SK-N-SH (cell line): ENCODE measurements at regions not wholly inside any gene's neighbourhood (a gene's known extent, or its start where the extent isn't known, plus 50 kb on each side); places are given as distances from the start of the nearest gene placed in this dataset.
"Not testable (repeated sequence)": the region's sequence is repeated elsewhere in the genome, so short reads cannot be mapped to it uniquely, and the experiment has no call there.

Experiments used
- CTCF ChIA-PET: fragments of 300-600, 350-600 bp; formaldehyde crosslinking; extraction: SDS; loops from one replicate; lab custom pipeline; 2021; lab: Yijun Ruan, JAX
- POLR2A ChIA-PET: fragments of 350-600 bp; sonication (Branson Sonifier 250); formaldehyde crosslinking; extraction: SDS; loops from one replicate; lab custom pipeline; 2020; ENCODE audit warnings: antibody characterized with exemption, inconsistent platforms; lab: Yijun Ruan, JAX
- DNase-seq: peaks from one replicate; pipeline ENCODE4 v3.0.0; 2012
- H2AFZ ChIP-seq: fragments of 200-600 bp; sonication (generic); 2 replicates; pipeline ENCODE4 v1.8.1; 2016; ENCODE audit warnings: antibody characterized with exemption, mild to moderate bottlenecking, low read depth
- H3F3A ChIP-seq: fragments of 200-600 bp; sonication (generic); replicated peaks from 2 replicates; pipeline ENCODE3; 2016; ENCODE audit warnings: antibody characterized with exemption, mild to moderate bottlenecking; ENCODE audit not compliant: insufficient read depth
- H3K27ac ChIP-seq, 2 experiments: fragments of 200-500 bp in 1 of 2; fragments of 200-600 bp in 1 of 2; sonication (Bioruptor generic) in 1 of 2; sonication (generic), shearing (Covaris generic) in 1 of 2; 2 replicates each; pipeline versions ENCODE4 v1.5.1 to v1.6.1; 2014 to 2016; ENCODE audit warnings: low read depth in 2 of 2, inconsistent platforms in 1 of 2, low read length in 1 of 2, mild to moderate bottlenecking in 1 of 2, mixed read lengths in 1 of 2
- H3K27me3 ChIP-seq: fragments of 200-600 bp; sonication (generic), shearing (Covaris generic); 2 replicates; pipeline ENCODE4 v1.6.1; 2016; ENCODE audit warnings: mixed run types; ENCODE audit not compliant: insufficient read depth
- H3K36me3 ChIP-seq, 2 experiments: fragments of 200-500 bp in 1 of 2; fragments of 200-600 bp in 1 of 2; sonication (Bioruptor generic) in 1 of 2; sonication (generic) in 1 of 2; replicated peaks in 1 of 2; 2 replicates each; pipeline versions ENCODE3 to v1.5.1; 2014 to 2016; ENCODE audit warnings: low read length in 1 of 2, mild to moderate bottlenecking in 1 of 2; ENCODE audit not compliant: insufficient read depth in 2 of 2, control insufficient read depth in 1 of 2
- H3K4me1 ChIP-seq, 2 experiments: fragments of 200-500 bp in 1 of 2; fragments of 200-600 bp in 1 of 2; sonication (Bioruptor generic) in 1 of 2; sonication (generic), shearing (Covaris generic) in 1 of 2; 2 replicates each; pipeline versions ENCODE4 v1.5.1 to v1.6.1; 2014 to 2016; ENCODE audit warnings: low read depth in 1 of 2, low read length in 1 of 2, mixed run types in 1 of 2; ENCODE audit not compliant: insufficient read depth in 2 of 2, control insufficient read depth in 1 of 2
- H3K4me2 ChIP-seq: fragments of 200-600 bp; sonication (generic), shearing (Covaris generic); 2 replicates; pipeline ENCODE4 v1.6.1; 2017; ENCODE audit warnings: mixed run types
- H3K4me3 ChIP-seq, 2 experiments: fragments of 200-500 bp in 1 of 2; fragments of 200-600 bp in 1 of 2; sonication (Bioruptor generic) in 1 of 2; sonication (generic), shearing (Covaris generic) in 1 of 2; 2 replicates each; pipeline versions ENCODE4 v1.5.1 to v1.8.1; 2014 to 2016; ENCODE audit warnings: low read depth in 2 of 2, inconsistent platforms in 1 of 2, low read length in 1 of 2, mild to moderate bottlenecking in 1 of 2, mixed read lengths in 1 of 2, moderate library complexity in 1 of 2
- H3K79me2 ChIP-seq: fragments of 200-600 bp; sonication (generic); 2 replicates; pipeline ENCODE4 v1.8.1; 2017; ENCODE audit warnings: mild to moderate bottlenecking; ENCODE audit not compliant: insufficient read depth
- H3K9ac ChIP-seq: fragments of 200-600 bp; sonication (generic); 2 replicates; pipeline ENCODE4 v1.6.1; 2017; ENCODE audit warnings: mixed run types
- H3K9me2 ChIP-seq: fragments of 200-600 bp; sonication (generic); 2 replicates; pipeline ENCODE4 v1.6.1; 2017; ENCODE audit warnings: mixed run types
- H3K9me3 ChIP-seq: fragments of 200-600 bp; sonication (generic); 2 replicates; pipeline ENCODE4 v1.6.1; 2017; ENCODE audit warnings: mixed run types, mild to moderate bottlenecking, moderate library complexity
- H4K20me1 ChIP-seq: fragments of 200-600 bp; sonication (generic); 2 replicates; pipeline ENCODE4 v1.6.1; 2017; ENCODE audit warnings: mild to moderate bottlenecking, mixed run types; ENCODE audit not compliant: insufficient read depth
- CHD2 ChIP-seq: fragments of 150-350 bp; IDR thresholded peaks from 2 replicates; pipeline ENCODE4 v1.6.1; 2018; ENCODE audit warnings: low read length; ENCODE audit not compliant: partially characterized antibody
- ELF1 ChIP-seq: IDR thresholded peaks from 2 replicates; pipeline ENCODE4 v1.4.0; 2012
- FOSL2 ChIP-seq: IDR thresholded peaks from 2 replicates; pipeline ENCODE4 v1.4.0; 2012; ENCODE audit warnings: low read depth, mild to moderate bottlenecking, moderate library complexity, borderline replicate concordance
- NRF1 ChIP-seq: IDR thresholded peaks from 2 replicates; pipeline ENCODE4 v1.6.1; 2012; ENCODE audit warnings: low read depth, mild to moderate bottlenecking, low read length
- TCF12 ChIP-seq: IDR thresholded peaks from 2 replicates; pipeline ENCODE4 v1.4.0; 2012
- WGBS: methylation state at CpG from one replicate; pipeline ENCODE4 v1.1.6; 2017; ENCODE audit warnings: low lambda C conversion rate; 5-methylcytosine and 5-hydroxymethylcytosine counted together
- TF ChIP-seq, protein P1 (sequence below): fragments of 200-600 bp; sonication (generic); IDR thresholded peaks from 2 replicates; pipeline ENCODE4 v1.6.1; 2017; ENCODE audit warnings: antibody characterized with exemption, mild to moderate bottlenecking, moderate library complexity
- TF ChIP-seq, protein P2 (sequence below): IDR thresholded peaks from 2 replicates; pipeline ENCODE4 v1.6.1; 2012; ENCODE audit warnings: mild to moderate bottlenecking, low read depth, low read length, moderate library complexity

DNA sequence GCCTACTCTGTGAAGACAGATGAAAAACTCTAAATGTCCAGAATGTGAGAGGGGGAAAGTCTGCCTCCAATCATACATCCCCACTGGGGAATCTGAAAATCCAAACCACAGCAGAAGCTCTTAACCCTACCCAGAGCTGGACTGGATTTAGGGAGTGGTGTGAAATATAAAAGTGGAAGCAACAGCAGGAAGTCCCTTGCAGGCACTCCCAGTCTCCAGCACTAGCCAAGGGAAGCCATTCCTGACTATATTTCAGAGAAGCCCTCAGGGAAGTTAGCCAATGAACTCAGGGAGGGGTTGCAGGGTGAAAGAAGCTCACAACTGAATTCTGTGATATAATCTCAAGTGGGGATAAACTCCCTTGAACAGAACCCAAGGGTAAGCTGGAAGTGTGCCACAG, 51.5 kb downstream of the CRPPA start:
- H3K4me1 ChIP-seq, result peaks cover 0 to 9% of the 10 kb centered on the region in 2 experiments; a peak in 2 of 4 replicates
- H3K9me2 ChIP-seq, result no peaks in the 10 kb centered on the region
- ChIA-PET CTCF (interaction anchor here (0.8 kb wide), 1 partner anchor 12 kb away, joined by 3 read pairs; no protein-coding TSS in a partner anchor), POLR2A (no interaction called here)
- no peak overlapping the region for H2AFZ ChIP-seq
- H3K9me3 ChIP-seq, result no peaks in the 10 kb centered on the region
- H3K4me3 ChIP-seq, result no peak overlapping the region
- H3K27ac ChIP-seq, result no peak overlapping the region
- TF ChIP-seq, protein P1, sequence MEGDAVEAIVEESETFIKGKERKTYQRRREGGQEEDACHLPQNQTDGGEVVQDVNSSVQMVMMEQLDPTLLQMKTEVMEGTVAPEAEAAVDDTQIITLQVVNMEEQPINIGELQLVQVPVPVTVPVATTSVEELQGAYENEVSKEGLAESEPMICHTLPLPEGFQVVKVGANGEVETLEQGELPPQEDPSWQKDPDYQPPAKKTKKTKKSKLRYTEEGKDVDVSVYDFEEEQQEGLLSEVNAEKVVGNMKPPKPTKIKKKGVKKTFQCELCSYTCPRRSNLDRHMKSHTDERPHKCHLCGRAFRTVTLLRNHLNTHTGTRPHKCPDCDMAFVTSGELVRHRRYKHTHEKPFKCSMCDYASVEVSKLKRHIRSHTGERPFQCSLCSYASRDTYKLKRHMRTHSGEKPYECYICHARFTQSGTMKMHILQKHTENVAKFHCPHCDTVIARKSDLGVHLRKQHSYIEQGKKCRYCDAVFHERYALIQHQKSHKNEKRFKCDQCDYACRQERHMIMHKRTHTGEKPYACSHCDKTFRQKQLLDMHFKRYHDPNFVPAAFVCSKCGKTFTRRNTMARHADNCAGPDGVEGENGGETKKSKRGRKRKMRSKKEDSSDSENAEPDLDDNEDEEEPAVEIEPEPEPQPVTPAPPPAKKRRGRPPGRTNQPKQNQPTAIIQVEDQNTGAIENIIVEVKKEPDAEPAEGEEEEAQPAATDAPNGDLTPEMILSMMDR, result no peak
- TF ChIP-seq TCF12 (no peak), ELF1 (no peak), NRF1 (no peak), CHD2 (no peak)
- H3K9ac ChIP-seq, result no peak overlapping the region
- H3K79me2 ChIP-seq, result no peaks in the 10 kb centered on the region
- no peaks in the 10 kb centered on the region for H3F3A ChIP-seq
- H3K36me3 ChIP-seq, result no peaks in the 10 kb centered on the region
- no peaks in the 10 kb centered on the region for H4K20me1 ChIP-seq
- no peaks in the 10 kb centered on the region for H3K27me3 ChIP-seq
- no peak for DNase-seq
- no peak overlapping the region for H3K4me2 ChIP-seq

DNA sequence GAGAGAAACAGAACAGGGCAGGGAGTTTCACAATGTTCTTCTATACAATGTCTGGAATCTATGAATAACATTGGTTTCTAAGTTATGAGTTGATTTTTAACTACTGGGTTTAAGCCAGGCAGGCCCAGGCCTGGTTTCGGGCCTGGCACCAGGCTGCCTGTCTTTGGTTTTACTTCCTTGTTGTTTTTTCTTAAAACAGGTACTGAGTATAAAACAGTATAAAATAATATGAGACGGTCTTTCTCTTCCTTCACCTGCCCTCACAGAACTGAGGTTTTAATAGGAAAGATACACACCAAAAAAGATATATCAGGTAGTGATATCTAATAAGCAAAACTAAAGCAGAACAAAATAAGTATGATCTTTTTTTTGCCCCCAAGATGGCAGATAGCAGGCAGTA, 52.0 kb downstream of the CRPPA start:
- WGBS, result 38% methylated on average over 2 of the region's 2 CpGs

DNA sequence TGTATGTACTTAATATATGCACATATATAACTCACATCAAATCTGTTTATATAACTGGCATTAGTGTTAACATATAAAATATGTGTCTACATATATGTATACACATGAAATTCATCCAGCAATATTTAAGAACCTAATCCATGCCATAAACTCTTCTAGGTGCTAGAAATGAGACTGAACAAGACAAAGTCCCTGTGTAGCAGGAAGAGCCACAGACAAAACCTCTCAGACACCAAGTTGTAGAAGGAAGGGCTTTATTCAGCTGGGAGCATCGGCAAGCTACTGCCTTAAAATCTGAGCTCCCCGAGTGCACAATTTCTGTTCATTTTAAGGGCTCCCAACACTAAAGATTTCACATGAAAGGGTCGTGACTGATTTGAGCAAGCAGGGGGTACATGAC, 52.5 kb downstream of the CRPPA start:
- Histone ChIP-seq H3K9me3 (no peaks in the 10 kb centered on the region), H3K4me1 (peaks cover 0 to 10% of the 10 kb centered on the region in 2 experiments; a peak in 2 of 4 replicates), H3K27me3 (no peaks in the 10 kb centered on the region), H2AFZ (no peak overlapping the region), H4K20me1 (no peaks in the 10 kb centered on the region), H3K9me2 (no peaks in the 10 kb centered on the region), H3K9ac (no peak overlapping the region)
- POLR2A ChIA-PET, result no interaction called here
- DNase-seq, result no peak
- no peak for TF ChIP-seq FOSL2
- TF ChIP-seq, protein P2, sequence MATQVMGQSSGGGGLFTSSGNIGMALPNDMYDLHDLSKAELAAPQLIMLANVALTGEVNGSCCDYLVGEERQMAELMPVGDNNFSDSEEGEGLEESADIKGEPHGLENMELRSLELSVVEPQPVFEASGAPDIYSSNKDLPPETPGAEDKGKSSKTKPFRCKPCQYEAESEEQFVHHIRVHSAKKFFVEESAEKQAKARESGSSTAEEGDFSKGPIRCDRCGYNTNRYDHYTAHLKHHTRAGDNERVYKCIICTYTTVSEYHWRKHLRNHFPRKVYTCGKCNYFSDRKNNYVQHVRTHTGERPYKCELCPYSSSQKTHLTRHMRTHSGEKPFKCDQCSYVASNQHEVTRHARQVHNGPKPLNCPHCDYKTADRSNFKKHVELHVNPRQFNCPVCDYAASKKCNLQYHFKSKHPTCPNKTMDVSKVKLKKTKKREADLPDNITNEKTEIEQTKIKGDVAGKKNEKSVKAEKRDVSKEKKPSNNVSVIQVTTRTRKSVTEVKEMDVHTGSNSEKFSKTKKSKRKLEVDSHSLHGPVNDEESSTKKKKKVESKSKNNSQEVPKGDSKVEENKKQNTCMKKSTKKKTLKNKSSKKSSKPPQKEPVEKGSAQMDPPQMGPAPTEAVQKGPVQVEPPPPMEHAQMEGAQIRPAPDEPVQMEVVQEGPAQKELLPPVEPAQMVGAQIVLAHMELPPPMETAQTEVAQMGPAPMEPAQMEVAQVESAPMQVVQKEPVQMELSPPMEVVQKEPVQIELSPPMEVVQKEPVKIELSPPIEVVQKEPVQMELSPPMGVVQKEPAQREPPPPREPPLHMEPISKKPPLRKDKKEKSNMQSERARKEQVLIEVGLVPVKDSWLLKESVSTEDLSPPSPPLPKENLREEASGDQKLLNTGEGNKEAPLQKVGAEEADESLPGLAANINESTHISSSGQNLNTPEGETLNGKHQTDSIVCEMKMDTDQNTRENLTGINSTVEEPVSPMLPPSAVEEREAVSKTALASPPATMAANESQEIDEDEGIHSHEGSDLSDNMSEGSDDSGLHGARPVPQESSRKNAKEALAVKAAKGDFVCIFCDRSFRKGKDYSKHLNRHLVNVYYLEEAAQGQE, result no peak
- TF ChIP-seq, all 33 proteins: peak for 0
- Histone ChIP-seq H3K36me3 (no peaks in the 10 kb centered on the region), H3K79me2 (no peaks in the 10 kb centered on the region), H3F3A (no peaks in the 10 kb centered on the region), H3K4me3 (no peak overlapping the region), H3K27ac (no peak overlapping the region), H3K4me2 (no peak overlapping the region)
- CTCF ChIA-PET, result interaction anchor here (0.6 kb wide), 1 partner anchor 16 kb away, joined by 3 read pairs; no protein-coding TSS in a partner anchor
- WGBS, result 35% methylated on average over 3 of the region's 3 CpGs

More for the DNA sequence above, 52.0 kb downstream of the CRPPA start:
- H3K9me2 ChIP-seq, H3K9me3 ChIP-seq, POLR2A ChIA-PET, H4K20me1 ChIP-seq, H3F3A ChIP-seq, DNase-seq, H3K27me3 ChIP-seq, H3K79me2 ChIP-seq, H3K9ac ChIP-seq, H2AFZ ChIP-seq, H3K4me2 ChIP-seq, H3K27ac ChIP-seq, H3K4me3 ChIP-seq, H3K36me3 ChIP-seq: not testable (repeated sequence)
- CTCF ChIA-PET, result interaction anchor here (0.6 to 0.8 kb wide), 2 partner anchors 12 to 15 kb away, joined by 3 read pairs; no protein-coding TSS in a partner anchor
- H3K4me1 ChIP-seq, result peaks cover 0 to 10% of the 10 kb centered on the region in 2 experiments; a peak in 2 of 4 replicates
